HG02678 (cell line): ENCODE measurements at regions not wholly inside any gene's neighbourhood (a gene's known extent, or its start where the extent isn't known, plus 50 kb on each side); places are given as distances from the start of the nearest gene placed in this dataset.
"Not testable (repeated sequence)": the region's sequence is repeated elsewhere in the genome, so short reads cannot be mapped to it uniquely, and the experiment has no call there.

ENCODE experiments used
- ATAC-seq: cut with Tn5 transposase; IDR thresholded peaks from one replicate; pipeline ENCODE4 v1.9.1; 2021; ENCODE audit warnings: mild to moderate bottlenecking, moderate library complexity; ENCODE audit not compliant: unreplicated experiment

DNA sequence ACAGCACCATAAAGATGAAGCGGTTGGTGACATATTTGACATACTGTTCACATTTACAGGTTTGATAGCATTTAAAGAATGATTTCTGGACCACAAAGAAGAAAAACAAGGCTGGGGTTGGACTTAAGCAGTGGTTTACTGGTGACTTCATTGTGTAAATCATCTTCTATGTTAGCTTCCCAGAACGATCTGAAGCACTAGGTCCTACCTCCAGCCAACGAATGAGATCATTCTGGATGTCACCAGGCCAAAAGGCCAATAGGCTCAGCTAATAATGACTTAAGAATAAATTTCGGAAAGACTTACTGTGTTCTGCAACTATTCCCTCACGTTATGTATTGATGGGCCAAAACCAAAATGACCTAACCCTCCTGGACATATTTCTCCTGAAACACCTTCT, 675.3 kb upstream of the CCNG1 start:
- no peak for ATAC-seq

GRCh38 chr5:162769019-162769418, 668.4 kb upstream of the CCNG1 start:
- no peak for ATAC-seq

DNA sequence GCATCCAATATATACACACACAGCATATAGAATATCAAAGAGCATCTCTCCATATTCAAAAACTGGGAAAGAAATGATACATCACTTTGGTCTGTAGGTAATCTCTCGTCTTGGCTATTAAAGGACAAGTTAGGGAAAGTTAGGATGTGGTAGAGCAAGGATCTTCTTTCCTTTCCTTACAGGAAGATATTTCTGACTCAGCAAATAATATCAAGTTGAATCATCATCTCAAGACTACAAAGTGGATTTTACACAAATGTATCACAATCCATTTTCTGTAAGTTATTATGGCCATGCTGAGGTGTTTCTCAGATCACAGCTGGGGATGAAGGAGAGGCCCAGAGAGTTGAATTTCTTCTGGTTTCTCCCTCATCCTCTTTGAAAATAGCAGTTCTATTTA, 651.7 kb upstream of the CCNG1 start:
- ATAC-seq, result no peak

- ATAC-seq, result no peak
Measured at GRCh38 chr5:162786234-162786633, 651.2 kb upstream of the CCNG1 start.

GRCh38 chr5:162796507-162796906, 640.9 kb upstream of the CCNG1 start:
- no peak for ATAC-seq

GRCh38 chr5:162800301-162800700, 637.1 kb upstream of the CCNG1 start:
- ATAC-seq, result no peak

DNA sequence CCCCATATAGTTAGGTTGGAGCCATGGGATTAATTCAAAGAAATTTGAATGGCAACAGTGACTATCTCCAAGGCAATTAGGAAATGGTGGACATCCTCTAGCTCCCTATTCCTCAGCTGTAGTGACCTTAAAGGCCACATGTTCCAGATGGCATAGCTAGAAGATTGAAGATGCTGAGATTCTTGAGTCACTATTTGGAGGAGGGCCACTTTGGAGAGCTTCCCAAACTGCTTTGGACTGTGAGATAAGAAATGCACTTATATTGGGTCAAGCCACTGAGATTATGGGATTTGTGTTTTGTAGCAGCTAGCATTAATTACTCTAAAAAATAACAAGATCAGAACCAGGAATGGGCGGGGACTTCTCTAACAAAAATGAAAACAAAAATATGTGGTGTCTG, 636.2 kb upstream of the CCNG1 start:
- ATAC-seq, result no peak

- no peak for ATAC-seq
Measured at GRCh38 chr5:162806195-162806594, 631.2 kb upstream of the CCNG1 start.

GRCh38 chr5:162811071-162811470, 626.3 kb upstream of the CCNG1 start:
- ATAC-seq, result no peak

DNA sequence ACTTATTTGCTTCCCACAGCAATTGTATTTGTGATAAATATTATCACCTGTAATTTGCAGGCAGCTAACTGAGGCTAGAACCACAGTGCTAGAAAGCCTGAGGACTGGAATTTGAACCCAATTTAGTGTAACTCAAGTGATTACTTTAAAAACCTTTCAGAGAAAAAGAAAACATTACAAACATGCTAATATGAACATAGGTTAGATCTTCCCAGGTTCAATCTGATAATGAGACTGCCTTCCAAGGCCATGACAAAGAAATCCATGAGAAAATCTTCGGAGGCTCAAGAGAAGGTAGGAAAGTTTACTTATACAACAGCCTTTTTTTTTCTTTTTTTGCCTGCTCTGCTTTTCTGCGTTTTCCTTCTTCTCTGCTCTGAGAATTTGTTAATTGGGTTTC, 620.6 kb upstream of the CCNG1 start:
- no peak for ATAC-seq

DNA sequence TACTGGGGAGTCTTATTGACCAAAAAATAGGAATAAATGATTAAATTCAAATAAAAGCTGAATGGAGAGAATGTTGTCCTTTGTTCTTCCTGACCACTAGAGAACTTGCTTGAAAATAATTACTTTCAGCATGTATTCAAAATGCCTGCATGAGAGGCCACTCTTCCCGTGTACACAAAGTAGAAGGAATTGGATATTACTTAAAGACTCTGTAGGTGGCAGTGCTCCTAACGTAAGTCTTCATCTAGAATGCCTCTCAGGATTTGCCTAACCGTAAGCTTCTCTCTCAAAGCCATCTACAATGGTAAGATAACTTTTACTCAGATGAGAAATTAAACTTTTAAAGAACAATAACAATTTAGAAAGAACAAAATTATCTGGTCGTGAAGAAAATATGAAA, 620.0 kb upstream of the CCNG1 start:
- no peak for ATAC-seq

GRCh38 chr5:162821664-162822063, 615.7 kb upstream of the CCNG1 start:
- ATAC-seq, result not testable (repeated sequence)

DNA sequence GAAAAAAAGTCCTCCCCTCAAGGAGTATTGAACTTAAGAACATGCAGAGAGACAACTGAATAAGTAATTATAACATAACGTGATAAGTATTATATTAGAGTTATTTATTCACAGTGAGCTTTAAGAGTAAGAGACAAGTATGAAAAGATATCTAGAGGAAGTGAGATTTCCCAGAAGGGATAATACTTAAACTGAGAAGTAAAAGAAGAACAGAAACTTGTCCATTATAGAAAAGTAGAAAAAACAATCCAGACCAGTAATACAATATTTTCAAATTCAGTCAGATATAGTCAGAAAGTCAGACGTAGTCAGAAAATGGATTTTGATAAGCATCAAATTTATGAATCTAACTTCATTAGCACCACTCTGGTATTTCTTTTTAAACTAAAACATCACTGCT, 613.0 kb upstream of the CCNG1 start:
- ATAC-seq, result peak; percentile 82

- no peak for ATAC-seq
Measured at GRCh38 chr5:162837155-162837554, 600.2 kb upstream of the CCNG1 start.

- no peak for ATAC-seq
Measured at GRCh38 chr5:162842727-162843126, 594.7 kb upstream of the CCNG1 start.

DNA sequence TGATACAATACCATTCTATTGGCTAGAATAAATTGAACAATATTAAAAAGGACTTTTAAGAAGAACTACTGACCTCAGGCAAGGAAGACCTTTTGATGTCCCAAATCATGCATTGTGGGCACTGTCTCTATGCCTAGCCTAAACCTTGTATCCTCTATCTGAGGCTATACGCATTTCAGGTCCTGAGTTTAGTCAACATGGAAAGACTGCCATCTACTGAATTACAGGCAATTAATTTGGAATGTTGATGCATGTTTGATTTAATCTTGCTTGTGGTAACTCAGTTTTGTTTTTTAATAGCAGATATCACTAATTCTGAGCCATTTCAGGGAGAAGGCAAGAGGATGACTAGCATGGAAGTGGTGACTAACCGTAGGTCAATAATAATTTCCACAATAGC, 585.3 kb upstream of the CCNG1 start:
- ATAC-seq, result no peak

DNA sequence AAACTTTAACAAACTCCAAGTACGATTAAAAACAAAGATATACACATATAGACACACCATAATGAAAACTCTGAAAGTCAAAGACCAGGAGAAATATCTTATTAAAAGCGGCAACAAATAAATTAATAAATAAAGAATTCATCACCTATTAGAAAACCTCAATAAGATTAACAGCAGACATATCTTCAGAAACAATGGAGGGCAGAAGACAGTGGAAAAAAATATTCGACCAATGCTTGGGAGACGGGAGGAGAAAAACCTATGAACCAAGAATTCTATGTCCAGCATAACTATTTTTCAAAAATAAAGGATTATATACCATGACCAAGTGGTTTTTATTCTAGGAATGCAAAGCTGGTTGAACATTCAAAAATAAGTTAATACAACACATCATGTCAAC, 578.6 kb upstream of the CCNG1 start:
- no peak for ATAC-seq

GRCh38 chr5:162870966-162871365, 566.4 kb upstream of the CCNG1 start:
- no peak for ATAC-seq

- ATAC-seq, result no peak
Measured at GRCh38 chr5:162882629-162883028, 554.8 kb upstream of the CCNG1 start.

DNA sequence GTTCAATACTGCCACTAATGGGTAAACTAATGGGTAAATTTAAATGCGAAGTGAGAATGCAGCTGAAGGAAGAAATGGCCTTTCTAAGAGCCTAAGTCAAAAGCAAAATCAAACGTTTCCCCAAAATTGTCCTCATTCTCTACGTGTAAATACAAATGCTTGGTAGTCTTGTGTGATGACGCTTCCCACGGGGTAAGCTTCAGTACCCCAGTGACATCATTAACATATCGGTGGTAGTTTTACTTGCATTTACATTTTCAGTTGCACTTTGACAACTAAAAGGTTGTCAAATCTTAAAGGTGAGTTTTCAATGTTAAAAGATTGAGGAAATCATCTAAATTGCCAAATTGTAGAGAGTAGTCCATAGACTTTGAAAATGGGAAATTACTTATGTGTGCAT, 550.7 kb upstream of the CCNG1 start:
- ATAC-seq, result no peak

DNA sequence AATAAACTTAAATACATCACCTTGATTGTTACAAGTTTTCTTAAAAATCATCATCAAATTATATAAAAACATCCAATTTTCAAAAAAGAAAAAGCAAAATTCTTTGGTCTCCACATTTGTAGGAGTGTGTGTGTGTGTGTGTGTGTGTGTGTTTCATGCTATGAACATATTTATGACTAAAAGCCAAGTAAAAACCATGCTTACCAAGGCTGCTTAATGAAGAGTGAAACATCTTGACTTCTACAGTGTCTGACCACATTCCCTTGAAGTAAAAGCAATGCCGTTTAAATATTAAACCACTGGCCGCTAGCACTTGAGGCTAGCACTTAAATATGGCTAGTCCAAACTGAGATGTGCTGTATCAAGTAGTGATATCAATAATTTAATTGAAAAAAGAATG, 549.1 kb upstream of the CCNG1 start:
- ATAC-seq, result no peak

GRCh38 chr5:162911873-162912272, 525.5 kb upstream of the CCNG1 start:
- ATAC-seq, result no peak

GRCh38 chr5:162916368-162916767, 521.0 kb upstream of the CCNG1 start:
- no peak for ATAC-seq

GRCh38 chr5:162929104-162929503, 508.3 kb upstream of the CCNG1 start:
- no peak for ATAC-seq
